Small intestine (tissue), 7 donors: ENCODE measurements at regions not wholly inside any gene's neighbourhood (a gene's known extent, or its start where the extent isn't known, plus 50 kb on each side); places are given as distances from the start of the nearest gene placed in this dataset.
"Not testable (repeated sequence)": the region's sequence is repeated elsewhere in the genome, so short reads cannot be mapped to it uniquely, and the experiment has no call there.

Source experiments
- DNase-seq, 2 donors: peaks; one replicate each; pipeline versions ENCODE4 v3.0.0 to v3.0.0-alpha.2; 2013
- FAIRE-seq: peaks from 2 replicates; lab custom pipeline; 2012; peaks lifted over from hg19 to GRCh38; lab: Jason Lieb, UNC
- H3K27ac ChIP-seq, 3 donors: one replicate each; pipeline ENCODE4 v1.5.1; 2013; ENCODE audit warnings: low read length in 2 of 3, mild to moderate bottlenecking in 2 of 3, control low read depth in 1 of 3, inconsistent platforms in 1 of 3, low read depth in 1 of 3, moderate library complexity in 1 of 3
- H3K27me3 ChIP-seq, 3 donors: one replicate each; pipeline ENCODE4 v1.6.1; 2013; ENCODE audit warnings: low read length in 3 of 3, inconsistent platforms in 1 of 3; ENCODE audit not compliant: control insufficient read depth in 3 of 3, insufficient read depth in 3 of 3
- H3K36me3 ChIP-seq, 3 donors: one replicate each; pipeline ENCODE4 v1.6.1; 2013; ENCODE audit warnings: low read length in 3 of 3, inconsistent platforms in 1 of 3, low read depth in 1 of 3, mild to moderate bottlenecking in 1 of 3, moderate library complexity in 1 of 3; ENCODE audit not compliant: control insufficient read depth in 3 of 3, insufficient read depth in 2 of 3
- H3K4me1 ChIP-seq, 3 donors: one replicate each; pipeline ENCODE4 v1.6.1; 2013; ENCODE audit warnings: low read length in 2 of 3, inconsistent platforms in 1 of 3, low read depth in 1 of 3, mild to moderate bottlenecking in 1 of 3, moderate library complexity in 1 of 3; ENCODE audit not compliant: control insufficient read depth in 3 of 3, insufficient read depth in 2 of 3
- H3K4me3 ChIP-seq, 3 donors: one replicate each; pipeline ENCODE4 v1.5.1; 2013; ENCODE audit warnings: low read length in 3 of 3, control low read depth in 1 of 3, inconsistent platforms in 1 of 3, low read depth in 1 of 3, mild to moderate bottlenecking in 1 of 3, moderate library complexity in 1 of 3
- H3K9me3 ChIP-seq, 2 donors: one replicate each; pipeline ENCODE4 v1.6.1; 2013; ENCODE audit warnings: low read depth in 1 of 2, low read length in 1 of 2; ENCODE audit not compliant: control insufficient read depth in 2 of 2, insufficient read depth in 1 of 2
- WGBS, 3 donors: extraction: QIAGEN DNeasy Blood & Tissue Kit; methylation state at CpG; one replicate each; pipeline ENCODE4 v1.1.7; 2013; 5-methylcytosine and 5-hydroxymethylcytosine counted together
- donor health status: healthy with polysubstance abuse.
- donor health status: control.
- donor health status: control.
- donor health status: Bipolar disorder and iron deficiency.
- donor health status: healthy.

DNA sequence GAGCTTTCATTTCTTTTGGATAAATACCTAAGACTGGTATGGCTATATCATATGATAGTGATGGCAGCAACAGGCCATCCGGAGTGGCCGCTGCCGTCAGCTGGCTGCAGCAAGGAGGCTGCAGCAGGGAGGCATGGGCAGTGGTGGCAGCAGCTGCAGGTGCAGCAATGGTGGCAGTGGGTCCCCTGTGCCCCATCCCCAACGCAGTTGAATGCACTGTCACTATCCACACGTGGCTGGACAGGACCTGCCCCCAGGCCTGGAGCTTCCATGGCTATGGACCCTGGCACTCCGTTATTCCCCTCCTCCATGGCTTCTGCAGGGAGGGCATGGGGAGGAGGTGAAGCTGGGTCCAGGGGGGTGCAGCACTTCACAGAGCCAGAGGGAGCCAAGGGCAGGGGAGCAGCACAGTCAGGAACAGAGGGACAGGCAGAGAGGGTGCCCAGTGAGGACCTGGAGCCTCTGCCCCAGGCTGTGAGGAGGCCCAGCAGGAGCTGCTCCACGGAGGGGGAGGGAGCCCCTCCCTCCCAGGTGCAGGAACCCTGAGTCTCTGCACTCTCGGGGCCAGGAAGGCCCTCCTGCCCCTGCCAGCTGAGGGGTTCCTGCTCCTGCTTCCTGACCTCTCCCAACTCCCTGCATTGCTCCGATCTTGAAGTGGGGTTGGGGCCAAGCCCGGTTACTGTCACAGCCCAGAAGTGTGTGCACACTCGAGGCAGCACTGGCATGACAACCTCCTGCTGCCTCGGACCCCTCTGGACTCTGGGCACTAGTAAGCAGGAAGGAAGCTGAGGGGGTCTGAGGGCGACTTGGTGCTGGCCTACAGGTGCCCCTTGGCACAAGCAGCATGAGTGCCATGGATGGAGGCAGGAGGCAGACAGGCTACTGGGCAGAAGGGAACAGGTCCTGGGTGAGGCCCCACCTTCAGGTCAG lies 466.3 kb downstream of the GUCY1A2 start:
- WGBS, 3 donors, result 79 to 86% (median 82%) methylated on average over 13 of the region's 13 CpGs
- H3K4me3 ChIP-seq, result no peak overlapping the region
- H3K9me3 ChIP-seq, result peaks cover 2 to 34% of the 10 kb centered on the region in 2 donors
- FAIRE-seq (no peak), DNase-seq (no peak)
- H3K27ac ChIP-seq, result no peak overlapping the region
- no peaks in the 10 kb centered on the region for H3K4me1 ChIP-seq
- no peaks in the 10 kb centered on the region for H3K27me3 ChIP-seq
- H3K36me3 ChIP-seq, result no peaks in the 10 kb centered on the region

GRCh38 chr11:106552694-106553203 lies 465.5 kb downstream of the GUCY1A2 start:
- Histone ChIP-seq H3K4me1 (no peaks in the 10 kb centered on the region), H3K4me3 (no peak overlapping the region), H3K9me3 (peaks cover 2 to 34% of the 10 kb centered on the region in 2 donors), H3K27ac (no peak overlapping the region), H3K36me3 (no peaks in the 10 kb centered on the region), H3K27me3 (no peaks in the 10 kb centered on the region)
- DNase-seq, result no peak
- 83 to 92% (median 88%) methylated on average over 6 of the region's 6 CpGs for WGBS, 3 donors
- no peak for FAIRE-seq

DNA sequence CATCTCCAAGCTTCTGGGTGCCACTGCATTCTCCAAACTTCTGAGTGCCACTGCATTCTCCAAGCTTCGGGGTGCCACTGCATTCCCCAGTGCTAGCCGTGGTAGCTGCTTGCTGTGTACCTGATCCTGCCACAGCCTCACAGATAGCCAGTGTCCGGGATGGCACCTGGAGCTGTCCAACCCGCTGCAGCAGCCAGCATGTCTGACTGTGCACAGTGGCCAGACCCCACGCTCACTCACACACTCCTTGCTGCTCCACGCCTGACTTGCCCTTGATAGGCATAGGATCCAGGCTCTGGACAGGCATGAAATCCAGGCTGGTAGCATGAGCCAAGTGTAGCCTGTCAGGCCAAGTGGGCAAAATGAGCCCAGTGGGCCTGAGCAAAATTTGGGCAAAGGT lies 465.0 kb downstream of the GUCY1A2 start:
- WGBS, 3 donors, result 84 to 91% (median 84%) methylated on average over 6 of the region's 6 CpGs
- DNase-seq (no peak), FAIRE-seq (no peak)
- H3K4me3 ChIP-seq, result no peak overlapping the region
- no peaks in the 10 kb centered on the region for H3K27me3 ChIP-seq
- H3K9me3 ChIP-seq, result peaks cover 2 to 34% of the 10 kb centered on the region in 2 donors
- H3K36me3 ChIP-seq, result no peaks in the 10 kb centered on the region
- no peak overlapping the region for H3K27ac ChIP-seq
- H3K4me1 ChIP-seq, result no peaks in the 10 kb centered on the region

DNA sequence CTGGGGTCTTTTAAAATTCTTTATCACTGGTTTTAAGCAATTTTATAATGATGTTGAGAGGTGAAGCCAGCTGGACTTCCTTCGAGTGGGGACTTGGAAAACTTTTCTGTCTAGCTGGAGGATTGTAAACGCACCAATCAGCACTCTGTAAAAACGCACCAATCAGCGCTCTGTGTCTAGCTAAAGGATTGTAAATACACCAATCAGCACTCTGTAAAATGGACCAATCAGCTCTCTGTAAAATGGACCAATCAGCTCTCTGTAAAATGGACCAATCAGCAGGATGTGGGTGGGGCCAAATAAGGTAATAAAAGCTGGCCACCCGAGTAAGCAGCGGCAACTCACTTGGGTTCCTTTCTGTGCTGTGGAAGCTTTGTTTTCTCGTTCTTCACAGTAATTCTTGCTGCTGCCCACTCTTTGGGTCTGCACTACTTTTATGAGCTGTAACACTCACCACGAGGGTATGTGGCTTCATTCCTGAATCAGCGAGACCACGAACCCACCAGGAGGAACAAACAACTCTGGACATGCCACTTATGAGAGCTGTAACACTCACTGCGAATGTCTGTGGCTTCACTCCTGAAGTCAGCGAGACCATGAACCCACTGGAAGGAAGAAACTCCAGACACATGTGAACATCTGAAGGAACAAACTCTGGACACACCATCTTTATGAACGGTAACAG lies 462.6 kb downstream of the GUCY1A2 start:
- not testable (repeated sequence) for H3K27ac ChIP-seq, H3K27me3 ChIP-seq, H3K36me3 ChIP-seq, DNase-seq, FAIRE-seq, H3K4me3 ChIP-seq, H3K4me1 ChIP-seq
- WGBS, 3 donors, result 87 to 91% (median 90%) methylated on average over 13 of the region's 13 CpGs
- H3K9me3 ChIP-seq, result peaks cover 2 to 34% of the 10 kb centered on the region in 2 donors

DNA sequence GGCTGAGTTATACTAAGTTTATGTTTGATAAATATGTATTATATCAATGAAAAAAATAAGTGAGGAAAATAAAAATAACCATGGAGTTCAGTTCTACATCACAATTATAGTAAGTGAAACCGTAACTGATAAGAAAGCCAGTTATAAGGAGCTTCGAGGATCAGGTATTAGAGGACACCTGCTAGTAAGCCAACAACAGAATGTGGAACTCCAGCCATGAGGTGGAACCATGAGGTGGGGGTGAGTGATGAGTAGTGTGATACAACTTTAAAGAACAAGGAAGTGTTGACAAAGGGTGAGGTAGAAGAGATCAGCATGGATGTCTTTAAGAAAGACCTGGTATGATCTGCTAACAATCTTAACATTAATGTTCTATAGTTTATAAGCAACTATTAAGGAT lies 452.9 kb downstream of the GUCY1A2 start:
- Histone ChIP-seq H3K27me3 (no peaks in the 10 kb centered on the region), H3K36me3 (no peaks in the 10 kb centered on the region), H3K9me3 (no peaks in the 10 kb centered on the region), H3K4me3 (no peak overlapping the region), H3K27ac (no peak overlapping the region), H3K4me1 (no peaks in the 10 kb centered on the region)
- no peak for DNase-seq
- FAIRE-seq, result no peak
- WGBS, 3 donors, result 32 to 73% (median 41%) methylated on average over 2 of the region's 2 CpGs

- Histone ChIP-seq H3K36me3 (no peaks in the 10 kb centered on the region), H3K9me3 (peaks cover 0 to 4% of the 10 kb centered on the region in 2 donors), H3K27me3 (no peaks in the 10 kb centered on the region), H3K27ac (no peak overlapping the region), H3K4me3 (no peak overlapping the region), H3K4me1 (no peaks in the 10 kb centered on the region)
- FAIRE-seq (no peak), DNase-seq (no peak)
- 91 to 96% (median 93%) methylated on average over 3 of the region's 3 CpGs for WGBS, 3 donors
Observed at GRCh38 chr11:106568632-106569031, 449.6 kb downstream of the GUCY1A2 start.

DNA sequence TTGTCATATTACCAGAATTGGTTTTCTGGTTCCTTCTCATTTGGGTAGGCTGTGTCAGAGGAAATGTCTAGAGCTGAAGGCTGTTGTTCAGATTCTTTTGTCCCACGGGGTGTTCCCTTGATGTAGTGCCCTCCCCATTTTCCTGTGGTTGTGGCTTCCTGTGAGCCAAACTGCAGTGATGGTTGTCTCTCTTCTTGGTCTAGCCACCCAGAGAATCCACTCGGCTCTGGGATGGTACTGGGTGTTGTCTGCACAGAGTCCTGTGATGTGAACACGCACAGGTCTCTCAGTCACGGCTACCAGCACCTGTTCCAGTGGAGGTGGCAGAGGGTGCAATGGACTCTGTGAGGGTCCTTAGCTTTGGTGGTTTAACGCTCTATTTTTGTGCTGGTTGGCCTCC lies 440.9 kb downstream of the GUCY1A2 start:
- WGBS, 3 donors, result 82 to 91% (median 86%) methylated on average over 5 of the region's 5 CpGs
- H3K4me1 ChIP-seq, H3K27ac ChIP-seq, H3K4me3 ChIP-seq, H3K27me3 ChIP-seq, FAIRE-seq, DNase-seq, H3K36me3 ChIP-seq: not testable (repeated sequence)
- H3K9me3 ChIP-seq, result peaks cover 0 to 11% of the 10 kb centered on the region in 2 donors

DNA sequence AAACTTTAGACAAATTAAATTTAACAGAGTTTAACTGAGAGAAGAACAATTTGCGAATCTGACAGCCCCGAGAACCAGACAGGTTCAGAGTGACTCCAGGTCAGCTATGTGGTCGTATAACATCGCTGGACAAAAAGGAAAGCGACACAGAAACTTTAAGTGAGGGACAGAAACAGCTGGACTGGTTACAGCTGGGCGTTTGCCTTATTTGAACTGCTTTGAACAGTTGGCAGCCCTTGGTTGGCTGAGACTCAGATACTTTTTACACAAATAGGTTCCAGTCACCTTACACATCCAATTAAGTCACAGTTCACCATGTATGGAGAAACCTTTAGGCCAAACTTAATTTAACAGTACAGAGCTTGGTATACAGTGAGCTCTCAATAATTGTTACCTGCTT lies 436.9 kb downstream of the GUCY1A2 start:
- DNase-seq (no peak), FAIRE-seq (no peak)
- no peak overlapping the region for H3K4me3 ChIP-seq
- WGBS, 3 donors, result 68 to 70% (median 69%) methylated on average over 6 of the region's 6 CpGs
- H3K4me1 ChIP-seq, result no peaks in the 10 kb centered on the region
- H3K36me3 ChIP-seq, result no peaks in the 10 kb centered on the region
- H3K9me3 ChIP-seq, result peaks cover 0 to 8% of the 10 kb centered on the region in 2 donors
- no peak overlapping the region for H3K27ac ChIP-seq
- no peaks in the 10 kb centered on the region for H3K27me3 ChIP-seq
